OCI-LY1 (cell line): ENCODE measurements at regions not wholly inside any gene's neighbourhood (a gene's known extent, or its start where the extent isn't known, plus 50 kb on each side); places are given as distances from the start of the nearest gene placed in this dataset.

Experiments
- EZH2 ChIP-seq: fragments of 200-600 bp; sonication (generic), shearing (Covaris generic); IDR thresholded peaks from 2 replicates; pipeline ENCODE4 v1.8.0; 2017; ENCODE audit warnings: borderline replicate concordance, mixed run types, mild to moderate bottlenecking, antibody characterized with exemption, low read length, moderate library complexity, mixed read lengths
- TF ChIP-seq, protein P1 (sequence below): fragments of 200-600 bp; sonication (generic), shearing (Covaris generic); IDR thresholded peaks from 2 replicates; pipeline ENCODE4 v1.5.1; 2017; ENCODE audit warnings: mild to moderate bottlenecking, antibody characterized with exemption, low read length, moderate library complexity, mixed read lengths

DNA sequence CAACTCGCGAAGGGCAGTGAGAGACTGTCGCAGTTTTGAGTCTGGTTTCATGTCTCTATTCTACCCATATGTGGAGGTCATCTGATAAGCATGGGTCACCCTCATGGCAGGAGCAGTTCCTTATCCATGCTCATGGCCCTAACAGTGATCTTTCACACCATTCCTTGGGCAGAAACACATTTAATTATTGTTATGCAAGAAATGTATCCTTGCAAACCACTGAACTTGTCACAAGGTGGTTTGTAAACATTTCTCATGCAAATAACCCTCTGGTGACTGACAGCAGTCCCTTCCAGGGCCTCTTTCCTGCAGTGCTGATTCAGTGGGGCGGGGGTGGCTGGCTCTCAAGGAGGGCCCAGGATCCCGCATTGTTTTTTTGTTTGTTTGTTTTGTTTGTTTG lies 421.4 kb upstream of the RUNX1 start:
- TF ChIP-seq EZH2, result no peak
- TF ChIP-seq, protein P1, sequence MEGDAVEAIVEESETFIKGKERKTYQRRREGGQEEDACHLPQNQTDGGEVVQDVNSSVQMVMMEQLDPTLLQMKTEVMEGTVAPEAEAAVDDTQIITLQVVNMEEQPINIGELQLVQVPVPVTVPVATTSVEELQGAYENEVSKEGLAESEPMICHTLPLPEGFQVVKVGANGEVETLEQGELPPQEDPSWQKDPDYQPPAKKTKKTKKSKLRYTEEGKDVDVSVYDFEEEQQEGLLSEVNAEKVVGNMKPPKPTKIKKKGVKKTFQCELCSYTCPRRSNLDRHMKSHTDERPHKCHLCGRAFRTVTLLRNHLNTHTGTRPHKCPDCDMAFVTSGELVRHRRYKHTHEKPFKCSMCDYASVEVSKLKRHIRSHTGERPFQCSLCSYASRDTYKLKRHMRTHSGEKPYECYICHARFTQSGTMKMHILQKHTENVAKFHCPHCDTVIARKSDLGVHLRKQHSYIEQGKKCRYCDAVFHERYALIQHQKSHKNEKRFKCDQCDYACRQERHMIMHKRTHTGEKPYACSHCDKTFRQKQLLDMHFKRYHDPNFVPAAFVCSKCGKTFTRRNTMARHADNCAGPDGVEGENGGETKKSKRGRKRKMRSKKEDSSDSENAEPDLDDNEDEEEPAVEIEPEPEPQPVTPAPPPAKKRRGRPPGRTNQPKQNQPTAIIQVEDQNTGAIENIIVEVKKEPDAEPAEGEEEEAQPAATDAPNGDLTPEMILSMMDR, result no peak
